Adrenal gland (tissue), 9 donors: ENCODE measurements at regions not wholly inside any gene's neighbourhood (a gene's known extent, or its start where the extent isn't known, plus 50 kb on each side); places are given as distances from the start of the nearest gene placed in this dataset.

Experiments used
- DNase-seq, 7 donors: peaks; one replicate each; pipeline ENCODE4 v3.0.0-alpha.2; 2019 to 2020
- H3K27ac ChIP-seq, 5 donors: fragments of 200-600 bp; sonication (generic) in 4 of 5; 1 replicate in 3 of 5; 2 replicates in 2 of 5; pipeline versions ENCODE4 v1.5.1 to v1.8.0; 2016 to 2020; ENCODE audit warnings: mild to moderate bottlenecking in 1 of 5
- H3K27me3 ChIP-seq: fragments of 200-600 bp; 2 replicates; pipeline ENCODE4 v1.8.0; 2021
- H3K36me3 ChIP-seq, 2 donors: fragments of 200-600 bp; replicated peaks in 1 of 2; 1 replicate in 1 of 2; 2 replicates in 1 of 2; pipeline versions ENCODE4 v1.5.1 to v1.8.0; 2018 to 2022
- H3K4me1 ChIP-seq, 2 donors: fragments of 200-600 bp; replicated peaks in 1 of 2; 1 replicate in 1 of 2; 2 replicates in 1 of 2; pipeline versions ENCODE4 v1.5.1 to v1.8.0; 2018 to 2021
- H3K4me3 ChIP-seq, 4 donors: fragments of 200-600 bp; sonication (generic) in 3 of 4; one replicate each; pipeline ENCODE4 v1.5.1; 2016 to 2018
- H3K9me3 ChIP-seq, 3 donors: fragments of 200-600 bp; sonication (generic) in 1 of 3; replicated peaks in 1 of 3; 1 replicate in 2 of 3; 2 replicates in 1 of 3; pipeline versions ENCODE4 v1.5.1 to v1.8.0; 2016 to 2021
- POLR2A ChIP-seq, 2 donors: fragments of 450-650 bp; IDR thresholded peaks; one replicate each; pipeline ENCODE4 v1.6.1; 2017; ENCODE audit warnings: antibody characterized with exemption in 2 of 2, mild to moderate bottlenecking in 2 of 2, moderate library complexity in 1 of 2
- WGBS, 4 donors: extraction: QIAGEN DNeasy Blood & Tissue Kit in 2 of 4; methylation state at CpG; one replicate each; pipeline versions ENCODE4 v1.1.5 to v1.1.7; 2013 to 2017; 5-methylcytosine and 5-hydroxymethylcytosine counted together
- intact Hi-C, 2 donors: fragments of 100-400 bp; cut with DNase I; formaldehyde crosslinking; loops; one replicate each; pipeline versions ENCODE4 v1.14.1 to v1.15.0; 2022 to 2023
- TF ChIP-seq, protein P1 (sequence below), 6 experiments: fragments of 450-650 bp in 4 of 6; fragments of 200-600 bp in 2 of 6; sonication (generic) in 1 of 6; IDR thresholded peaks; 1 replicate in 5 of 6; 2 replicates in 1 of 6; pipeline versions ENCODE4 v1.5.1 to v1.8.0; 2016 to 2021; ENCODE audit warnings: antibody characterized with exemption in 6 of 6, mild to moderate bottlenecking in 2 of 6, moderate library complexity in 1 of 6
- donor health status: healthy with polysubstance abuse.
- donor health status: Bipolar disorder and iron deficiency.
- donor health status: DM: yes; HTN: yes; CAD: no.
- donor health status: DM: no; HTN: no; CAD: no.
- donor health status: DM: no; HTN: no; CAD: no.

DNA sequence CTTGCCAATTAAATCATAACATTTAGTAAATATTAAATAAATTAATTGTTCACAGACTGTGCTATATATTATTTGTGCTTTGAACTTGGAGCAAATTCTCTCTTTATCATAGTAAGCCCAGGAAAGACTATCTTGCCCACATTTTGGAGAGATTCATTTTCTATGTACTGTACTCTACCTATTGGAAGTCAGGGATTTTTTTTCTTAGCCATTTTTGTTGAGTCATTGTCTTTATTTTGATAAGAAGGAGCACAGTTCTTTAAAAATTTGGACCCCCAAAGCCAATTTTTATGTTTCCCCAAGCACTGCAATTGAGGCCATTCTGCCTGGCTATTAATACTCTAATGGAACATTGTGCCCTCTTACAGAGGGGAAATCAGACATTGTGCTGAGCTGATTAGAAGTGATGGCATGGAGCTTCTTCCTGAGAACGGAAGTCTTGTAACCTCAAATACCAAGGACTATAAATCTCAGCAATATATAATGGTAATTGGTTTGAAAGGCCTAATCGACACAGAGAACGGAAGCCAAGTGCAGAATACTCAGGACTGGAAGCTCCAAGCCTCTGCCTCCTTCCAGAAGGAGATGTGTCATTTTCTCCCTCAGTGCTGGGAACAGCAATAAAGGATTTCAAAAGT is 188.8 kb upstream of the PAPPA start:
- intact Hi-C loops, result no loop called here
- H3K4me3 ChIP-seq, result no peak overlapping the region
- no peaks in the 10 kb centered on the region for H3K27me3 ChIP-seq
- 44 to 64% (median 56%) methylated on average over 3 of the region's 3 CpGs for WGBS, 4 donors
- no peak overlapping the region for H3K27ac ChIP-seq
- TF ChIP-seq, protein P1, sequence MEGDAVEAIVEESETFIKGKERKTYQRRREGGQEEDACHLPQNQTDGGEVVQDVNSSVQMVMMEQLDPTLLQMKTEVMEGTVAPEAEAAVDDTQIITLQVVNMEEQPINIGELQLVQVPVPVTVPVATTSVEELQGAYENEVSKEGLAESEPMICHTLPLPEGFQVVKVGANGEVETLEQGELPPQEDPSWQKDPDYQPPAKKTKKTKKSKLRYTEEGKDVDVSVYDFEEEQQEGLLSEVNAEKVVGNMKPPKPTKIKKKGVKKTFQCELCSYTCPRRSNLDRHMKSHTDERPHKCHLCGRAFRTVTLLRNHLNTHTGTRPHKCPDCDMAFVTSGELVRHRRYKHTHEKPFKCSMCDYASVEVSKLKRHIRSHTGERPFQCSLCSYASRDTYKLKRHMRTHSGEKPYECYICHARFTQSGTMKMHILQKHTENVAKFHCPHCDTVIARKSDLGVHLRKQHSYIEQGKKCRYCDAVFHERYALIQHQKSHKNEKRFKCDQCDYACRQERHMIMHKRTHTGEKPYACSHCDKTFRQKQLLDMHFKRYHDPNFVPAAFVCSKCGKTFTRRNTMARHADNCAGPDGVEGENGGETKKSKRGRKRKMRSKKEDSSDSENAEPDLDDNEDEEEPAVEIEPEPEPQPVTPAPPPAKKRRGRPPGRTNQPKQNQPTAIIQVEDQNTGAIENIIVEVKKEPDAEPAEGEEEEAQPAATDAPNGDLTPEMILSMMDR (IDR thresholded peaks at IDR 0.05), result no peak
- no peak for TF ChIP-seq POLR2A (IDR thresholded peaks at IDR 0.05)
- no peaks in the 10 kb centered on the region for H3K9me3 ChIP-seq
- H3K4me1 ChIP-seq, result no peaks in the 10 kb centered on the region
- H3K36me3 ChIP-seq, result no peaks in the 10 kb centered on the region
- no peak for DNase-seq

DNA sequence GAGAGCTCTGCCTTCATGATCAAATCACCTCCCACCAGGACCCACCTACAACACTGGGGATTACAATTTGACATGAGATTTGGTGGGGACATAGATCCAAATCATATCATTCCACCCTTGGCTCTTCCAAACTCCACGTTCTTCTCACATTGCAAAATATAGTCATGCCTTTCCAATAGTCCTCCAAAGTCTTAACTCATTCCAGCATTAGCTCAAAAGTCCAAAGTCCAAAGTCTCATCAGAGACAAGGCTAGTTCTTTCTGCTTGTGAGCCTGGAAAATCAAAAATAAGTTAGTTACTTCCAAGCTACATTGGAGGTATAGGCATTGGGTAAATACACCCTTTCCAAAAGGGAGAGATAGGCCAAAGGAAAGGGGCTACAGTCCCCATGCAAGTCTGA is 186.9 kb upstream of the PAPPA start:
- Histone ChIP-seq H3K27ac (no peak overlapping the region), H3K4me1 (no peaks in the 10 kb centered on the region), H3K27me3 (no peaks in the 10 kb centered on the region), H3K9me3 (no peaks in the 10 kb centered on the region), H3K36me3 (no peaks in the 10 kb centered on the region), H3K4me3 (no peak overlapping the region)
- intact Hi-C loops, result no loop called here
- no peak for DNase-seq
- no peak for TF ChIP-seq POLR2A (IDR thresholded peaks at IDR 0.05)
- TF ChIP-seq, protein P1 (IDR thresholded peaks at IDR 0.05), result no peak
- WGBS, 4 donors, result 51 to 71% (median 64%) methylated on average over 1 of the region's 1 CpG

DNA sequence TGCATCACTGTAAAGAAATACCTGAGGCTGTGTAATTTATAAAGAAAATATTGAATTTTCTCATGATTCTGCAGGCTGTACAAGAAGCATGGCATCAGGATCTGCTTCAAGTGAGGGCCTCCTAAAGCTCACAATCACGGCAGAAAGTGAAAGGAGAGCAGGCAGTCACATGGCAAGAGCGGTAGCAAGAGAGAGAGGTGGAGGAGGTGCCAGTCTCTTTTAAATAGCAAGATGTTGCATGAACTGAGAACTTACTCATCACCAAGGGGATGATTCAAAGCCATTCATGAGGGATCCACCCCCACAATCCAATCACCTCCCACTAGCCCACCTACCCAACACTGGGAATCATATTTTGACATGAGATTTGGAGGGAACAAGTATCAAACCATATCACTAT is 184.5 kb upstream of the PAPPA start:
- no peaks in the 10 kb centered on the region for H3K9me3 ChIP-seq
- H3K27me3 ChIP-seq, result no peaks in the 10 kb centered on the region
- no peak overlapping the region for H3K27ac ChIP-seq
- H3K4me3 ChIP-seq, result no peak overlapping the region
- intact Hi-C loops, result no loop called here
- H3K4me1 ChIP-seq, result no peaks in the 10 kb centered on the region
- no peak for DNase-seq
- 62 to 76% (median 75%) methylated on average over 2 of the region's 2 CpGs for WGBS, 4 donors
- no peaks in the 10 kb centered on the region for H3K36me3 ChIP-seq
- TF ChIP-seq, protein P1 (IDR thresholded peaks at IDR 0.05), result no peak
- TF ChIP-seq POLR2A (IDR thresholded peaks at IDR 0.05), result no peak

DNA sequence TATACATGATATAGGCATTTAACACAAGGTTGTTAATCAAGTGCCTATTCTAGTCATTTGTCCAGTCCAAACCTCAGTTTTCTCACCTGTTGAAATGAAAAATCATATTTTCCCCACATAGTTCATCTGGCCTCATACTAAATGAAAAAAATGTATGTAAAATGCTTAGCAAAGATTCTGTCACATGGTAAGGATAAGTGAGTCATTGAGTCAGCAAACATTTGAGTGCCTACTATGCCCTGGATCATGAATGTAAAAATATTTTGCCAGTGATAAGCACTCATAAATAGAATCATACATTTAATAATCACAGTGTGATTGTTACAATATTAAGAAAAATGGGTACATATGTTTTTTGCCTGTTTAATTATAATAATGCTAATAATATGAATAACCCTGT is 181.2 kb upstream of the PAPPA start:
- no peaks in the 10 kb centered on the region for H3K9me3 ChIP-seq
- H3K27me3 ChIP-seq, result no peaks in the 10 kb centered on the region
- H3K4me3 ChIP-seq, result no peak overlapping the region
- DNase-seq, result no peak
- no peaks in the 10 kb centered on the region for H3K4me1 ChIP-seq
- intact Hi-C loops, result no loop called here
- no peaks in the 10 kb centered on the region for H3K36me3 ChIP-seq
- TF ChIP-seq POLR2A (IDR thresholded peaks at IDR 0.05), result no peak
- TF ChIP-seq, protein P1 (IDR thresholded peaks at IDR 0.05), result no peak
- no peak overlapping the region for H3K27ac ChIP-seq
